GM23338 (cell line): ENCODE measurements at regions not wholly inside any gene's neighbourhood (a gene's known extent, or its start where the extent isn't known, plus 50 kb on each side); places are given as distances from the start of the nearest gene placed in this dataset.
"Not testable (repeated sequence)": the region's sequence is repeated elsewhere in the genome, so short reads cannot be mapped to it uniquely, and the experiment has no call there.

Source experiments
- ATAC-seq: fragments of 200-7000 bp; cut with Tn5 transposase; 3 replicates; pipeline ENCODE4 v1.9.1; 2020
- DNase-seq: peaks from one replicate; pipeline ENCODE4 v3.0.0-alpha.2; 2015; ENCODE audit warnings: low spot score
- H2AFZ ChIP-seq: fragments of 200-600 bp; sonication (generic); 2 replicates; pipeline ENCODE4 v1.8.0; 2016; ENCODE audit warnings: antibody characterized with exemption, mild to moderate bottlenecking, moderate library complexity
- H3F3A ChIP-seq: fragments of 200-600 bp; sonication (generic); replicated peaks from 2 replicates; pipeline ENCODE4 v1.8.0; 2017; ENCODE audit warnings: antibody characterized with exemption, mixed run types, low read depth
- H3K27ac ChIP-seq: fragments of 200-600 bp; sonication (generic); 2 replicates; pipeline ENCODE4 v1.6.1; 2016; ENCODE audit warnings: low read depth
- H3K27me3 ChIP-seq: fragments of 200-600 bp; sonication (generic); 2 replicates; pipeline ENCODE4 v1.8.0; 2016; ENCODE audit warnings: mild to moderate bottlenecking, mixed run types, moderate library complexity; ENCODE audit not compliant: insufficient read depth
- H3K36me3 ChIP-seq: fragments of 200-600 bp; sonication (generic); 2 replicates; pipeline ENCODE4 v1.8.0; 2016; ENCODE audit warnings: mild to moderate bottlenecking; ENCODE audit not compliant: insufficient read depth
- H3K4me1 ChIP-seq: fragments of 200-600 bp; sonication (generic); 2 replicates; pipeline ENCODE4 v1.8.0; 2016; ENCODE audit warnings: mild to moderate bottlenecking, moderate library complexity; ENCODE audit not compliant: insufficient read depth
- H3K4me2 ChIP-seq: fragments of 200-600 bp; sonication (generic); 2 replicates; pipeline ENCODE4 v1.7.1; 2017; ENCODE audit warnings: mixed run types
- H3K4me3 ChIP-seq: fragments of 200-600 bp; sonication (generic); 2 replicates; pipeline ENCODE4 v1.6.1; 2016; ENCODE audit warnings: mixed run types
- H3K79me2 ChIP-seq: fragments of 200-600 bp; sonication (generic); replicated peaks from 2 replicates; pipeline ENCODE4 v1.8.0; 2017; ENCODE audit warnings: mild to moderate bottlenecking; ENCODE audit not compliant: insufficient read depth
- H3K9me2 ChIP-seq: fragments of 200-600 bp; sonication (generic); 2 replicates; pipeline ENCODE4 v1.8.0; 2017; ENCODE audit not compliant: insufficient read depth
- H4K20me1 ChIP-seq: fragments of 200-600 bp; sonication (generic); replicated peaks from 2 replicates; pipeline ENCODE4 v1.8.0; 2017; ENCODE audit warnings: mild to moderate bottlenecking; ENCODE audit not compliant: insufficient read depth
- H3K27ac Mint-ChIP-seq: 2 replicates; pipeline ENCODE4 v1.8.0; 2020; ENCODE audit warnings: inconsistent platforms, mild to moderate bottlenecking, moderate library complexity, mixed read lengths
- H3K27me3 Mint-ChIP-seq: 3 replicates; pipeline ENCODE4 v1.8.0; 2022; ENCODE audit warnings: low read depth, mild to moderate bottlenecking, moderate library complexity, mixed read lengths, inconsistent platforms; ENCODE audit not compliant: insufficient read depth, poor library complexity
- H3K36me3 Mint-ChIP-seq: 3 replicates; pipeline ENCODE4 v1.8.0; 2021; ENCODE audit warnings: low read depth, mild to moderate bottlenecking, inconsistent platforms, moderate library complexity, mixed read lengths
- H3K4me1 Mint-ChIP-seq: 3 replicates; pipeline ENCODE4 v1.8.0; 2020; ENCODE audit warnings: mild to moderate bottlenecking, inconsistent platforms, mixed read lengths
- H3K4me3 Mint-ChIP-seq: 3 replicates; pipeline ENCODE4 v1.8.0; 2021; ENCODE audit warnings: moderate library complexity, mild to moderate bottlenecking, inconsistent platforms, mixed read lengths
- H3K9me3 Mint-ChIP-seq: 3 replicates; pipeline ENCODE4 v1.8.0; 2020; ENCODE audit warnings: moderate library complexity, mild to moderate bottlenecking, inconsistent platforms, mixed read lengths
- EZH2phosphoT487 ChIP-seq: fragments of 200-600 bp; sonication (generic); IDR thresholded peaks from one replicate; pipeline ENCODE4 v1.8.1; 2018; ENCODE audit warnings: antibody characterized with exemption; ENCODE audit not compliant: unreplicated experiment
- JUNB ChIP-seq: IDR thresholded peaks from one replicate; pipeline ENCODE4 v1.6.1; 2016; ENCODE audit warnings: antibody characterized with exemption; ENCODE audit not compliant: unreplicated experiment
- NANOG ChIP-seq: IDR thresholded peaks from 2 replicates; pipeline ENCODE4 v1.6.1; 2016; ENCODE audit warnings: antibody characterized with exemption, borderline replicate concordance
- POLR2AphosphoS5 ChIP-seq: IDR thresholded peaks from 2 replicates; pipeline ENCODE4 v1.6.1; 2016; ENCODE audit warnings: antibody characterized with exemption, low read depth
- STAT1 ChIP-seq: IDR thresholded peaks from one replicate; pipeline ENCODE4 v1.6.1; 2016; ENCODE audit warnings: antibody characterized with exemption; ENCODE audit not compliant: unreplicated experiment
- ZNF114 ChIP-seq: fragments of 250-450 bp; sonication (Bioruptor Pico); IDR thresholded peaks from 2 replicates; pipeline ENCODE4 v1.5.0; 2020; ENCODE audit warnings: mild to moderate bottlenecking, moderate library complexity
- ZNF331 ChIP-seq: fragments of 250-450 bp; sonication (Bioruptor Pico); IDR thresholded peaks from 2 replicates; pipeline ENCODE4 v1.5.0; 2020; ENCODE audit warnings: low read depth, mild to moderate bottlenecking, moderate library complexity
- TF ChIP-seq, protein P1 (sequence below): fragments of 250-450 bp; sonication (Bioruptor Pico); IDR thresholded peaks from 2 replicates; pipeline ENCODE4 v1.5.0; 2020; ENCODE audit warnings: mild to moderate bottlenecking, moderate library complexity
- TF ChIP-seq, protein P2 (sequence below), 2 experiments: fragments of 200-600 bp in 1 of 2; sonication (generic) in 1 of 2; conservative IDR thresholded peaks; 2 replicates each; pipeline versions ENCODE4 v1.5.1 to v1.6.1; 2016 to 2017; ENCODE audit warnings: antibody characterized with exemption in 2 of 2, low read depth in 2 of 2, mild to moderate bottlenecking in 2 of 2, moderate library complexity in 1 of 2

DNA sequence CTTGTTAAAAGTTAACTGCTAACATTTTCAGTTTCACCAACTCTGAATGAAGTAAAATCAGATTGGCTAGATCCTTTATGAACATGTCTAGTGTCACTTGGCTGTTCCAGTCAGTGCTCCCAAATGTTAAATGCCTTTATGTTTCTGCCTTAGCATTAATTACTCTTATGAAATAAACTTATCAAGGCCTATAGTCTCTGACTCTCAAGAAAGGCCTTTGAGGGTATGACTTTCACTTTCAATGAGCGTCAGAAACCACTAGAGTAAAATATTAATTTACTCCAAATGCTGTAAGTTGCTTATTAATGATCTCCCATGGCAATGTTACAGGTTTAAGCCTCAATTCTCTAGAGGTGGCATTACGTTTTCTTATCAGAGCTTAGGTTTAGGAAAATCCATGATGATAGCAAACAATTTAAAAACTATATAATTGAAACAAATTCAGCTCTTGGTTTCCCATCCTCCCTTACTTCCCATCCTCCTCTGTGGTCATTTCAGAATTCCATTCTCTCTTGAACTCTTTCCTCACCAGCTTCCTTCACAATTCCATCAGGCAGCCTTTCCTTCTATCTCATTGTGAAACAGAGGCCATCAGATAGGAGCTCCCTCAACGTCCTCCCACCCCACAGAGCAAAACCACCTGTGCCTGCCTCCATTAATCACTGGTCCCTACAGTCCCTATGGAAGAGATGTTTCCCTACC lies 108.6 kb upstream of the COP1 start:
- no peak overlapping the region for H3K4me3 Mint-ChIP-seq

DNA sequence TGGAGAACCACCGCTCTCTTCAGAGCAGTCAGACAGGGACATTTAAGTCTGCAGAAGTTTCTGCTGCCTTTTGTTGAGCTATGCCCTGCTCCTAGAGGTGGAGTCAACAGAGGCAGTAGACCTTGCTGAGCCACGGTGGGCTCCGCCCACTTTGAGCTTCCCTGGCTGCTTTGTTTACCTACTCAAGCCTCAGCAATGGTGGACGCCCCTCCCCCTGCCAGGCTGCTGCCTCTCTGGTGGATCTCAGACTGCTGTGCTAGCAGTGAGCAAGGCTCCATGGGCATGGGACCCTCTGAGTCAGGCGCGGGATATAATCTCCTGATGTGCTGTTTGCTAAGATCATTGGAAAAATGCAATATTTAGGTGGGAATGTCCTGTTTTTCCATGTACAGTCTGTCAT lies 89.5 kb upstream of the COP1 start:
- DNase-seq, H4K20me1 ChIP-seq, H3K27ac ChIP-seq, H3K27me3 ChIP-seq, H3F3A ChIP-seq, H3K4me3 Mint-ChIP-seq, H3K27ac Mint-ChIP-seq, H3K9me2 ChIP-seq, H3K79me2 ChIP-seq, H3K27me3 Mint-ChIP-seq, H3K4me1 Mint-ChIP-seq, H3K4me1 ChIP-seq, H3K4me3 ChIP-seq, ATAC-seq, H2AFZ ChIP-seq, H3K36me3 ChIP-seq, H3K4me2 ChIP-seq: not testable (repeated sequence)
- Mint-ChIP-seq H3K36me3 (peaks cover 12% of the 10 kb centered on the region; the same call in 2 of the 3 replicates), H3K9me3 (peaks cover 34% of the 10 kb centered on the region)

More for the DNA sequence above, 108.6 kb upstream of the COP1 start:
- Histone ChIP-seq H3K4me2 (no peak overlapping the region), H3K4me1 (no peaks in the 10 kb centered on the region), H3K79me2 (no peaks in the 10 kb centered on the region), H3K27me3 (no peaks in the 10 kb centered on the region), H3F3A (no peaks in the 10 kb centered on the region), H3K36me3 (no peaks in the 10 kb centered on the region), H3K27ac (no peak overlapping the region), H3K9me2 (peaks cover 3% of the 10 kb centered on the region; the same call in 1 of the 2 replicates), H3K4me3 (no peak overlapping the region), H2AFZ (no peak overlapping the region), H4K20me1 (no peaks in the 10 kb centered on the region)
- Mint-ChIP-seq H3K9me3 (peaks cover 10% of the 10 kb centered on the region; the same call in 1 of the 3 replicates), H3K4me1 (no peaks in the 10 kb centered on the region; the same call in 2 of the 3 replicates), H3K27me3 (no peaks in the 10 kb centered on the region), H3K36me3 (peaks cover 4% of the 10 kb centered on the region; the same call in 1 of the 3 replicates), H3K27ac (no peak overlapping the region)
- ATAC-seq, result no peak
- TF ChIP-seq POLR2AphosphoS5, result no peak
- DNase-seq, result no peak

DNA sequence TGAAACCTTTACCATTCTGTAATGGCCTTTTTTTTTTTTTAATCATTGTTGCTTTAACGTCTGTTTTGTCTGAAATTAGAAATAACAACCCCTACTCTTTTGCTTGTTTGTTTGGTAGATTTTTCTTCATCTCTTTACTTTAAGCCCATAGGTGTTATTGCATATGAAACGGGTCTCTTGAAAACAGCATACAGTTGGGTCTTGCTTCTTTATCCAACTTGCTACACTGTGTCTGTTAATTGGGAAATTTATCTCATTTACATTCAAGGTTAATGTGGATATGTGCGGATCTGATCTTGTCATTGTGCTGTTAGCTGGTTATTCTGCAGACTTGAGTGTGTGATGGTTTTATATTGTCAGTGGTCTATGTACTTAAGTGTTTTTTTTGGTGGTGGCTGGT lies 78.9 kb upstream of the COP1 start:
- Mint-ChIP-seq H3K36me3 (peaks cover 6% of the 10 kb centered on the region; the same call in 2 of the 3 replicates), H3K4me1 (no peaks in the 10 kb centered on the region), H3K9me3 (peaks cover 20% of the 10 kb centered on the region), H3K4me3 (no peak overlapping the region), H3K27me3 (peaks cover 1% of the 10 kb centered on the region), H3K27ac (no peak overlapping the region)
- Histone ChIP-seq H3F3A (no peaks in the 10 kb centered on the region), H3K4me1 (no peaks in the 10 kb centered on the region), H3K79me2 (no peaks in the 10 kb centered on the region), H3K4me3 (no peak overlapping the region), H4K20me1 (no peaks in the 10 kb centered on the region), H2AFZ (no peak overlapping the region), H3K27me3 (no peaks in the 10 kb centered on the region), H3K27ac (no peak overlapping the region), H3K36me3 (no peaks in the 10 kb centered on the region), H3K9me2 (peaks cover 5% of the 10 kb centered on the region; the same call in 1 of the 2 replicates), H3K4me2 (no peak overlapping the region)
- ATAC-seq (no peak), DNase-seq (no peak)
- no peak for TF ChIP-seq STAT1
- TF ChIP-seq, protein P1, sequence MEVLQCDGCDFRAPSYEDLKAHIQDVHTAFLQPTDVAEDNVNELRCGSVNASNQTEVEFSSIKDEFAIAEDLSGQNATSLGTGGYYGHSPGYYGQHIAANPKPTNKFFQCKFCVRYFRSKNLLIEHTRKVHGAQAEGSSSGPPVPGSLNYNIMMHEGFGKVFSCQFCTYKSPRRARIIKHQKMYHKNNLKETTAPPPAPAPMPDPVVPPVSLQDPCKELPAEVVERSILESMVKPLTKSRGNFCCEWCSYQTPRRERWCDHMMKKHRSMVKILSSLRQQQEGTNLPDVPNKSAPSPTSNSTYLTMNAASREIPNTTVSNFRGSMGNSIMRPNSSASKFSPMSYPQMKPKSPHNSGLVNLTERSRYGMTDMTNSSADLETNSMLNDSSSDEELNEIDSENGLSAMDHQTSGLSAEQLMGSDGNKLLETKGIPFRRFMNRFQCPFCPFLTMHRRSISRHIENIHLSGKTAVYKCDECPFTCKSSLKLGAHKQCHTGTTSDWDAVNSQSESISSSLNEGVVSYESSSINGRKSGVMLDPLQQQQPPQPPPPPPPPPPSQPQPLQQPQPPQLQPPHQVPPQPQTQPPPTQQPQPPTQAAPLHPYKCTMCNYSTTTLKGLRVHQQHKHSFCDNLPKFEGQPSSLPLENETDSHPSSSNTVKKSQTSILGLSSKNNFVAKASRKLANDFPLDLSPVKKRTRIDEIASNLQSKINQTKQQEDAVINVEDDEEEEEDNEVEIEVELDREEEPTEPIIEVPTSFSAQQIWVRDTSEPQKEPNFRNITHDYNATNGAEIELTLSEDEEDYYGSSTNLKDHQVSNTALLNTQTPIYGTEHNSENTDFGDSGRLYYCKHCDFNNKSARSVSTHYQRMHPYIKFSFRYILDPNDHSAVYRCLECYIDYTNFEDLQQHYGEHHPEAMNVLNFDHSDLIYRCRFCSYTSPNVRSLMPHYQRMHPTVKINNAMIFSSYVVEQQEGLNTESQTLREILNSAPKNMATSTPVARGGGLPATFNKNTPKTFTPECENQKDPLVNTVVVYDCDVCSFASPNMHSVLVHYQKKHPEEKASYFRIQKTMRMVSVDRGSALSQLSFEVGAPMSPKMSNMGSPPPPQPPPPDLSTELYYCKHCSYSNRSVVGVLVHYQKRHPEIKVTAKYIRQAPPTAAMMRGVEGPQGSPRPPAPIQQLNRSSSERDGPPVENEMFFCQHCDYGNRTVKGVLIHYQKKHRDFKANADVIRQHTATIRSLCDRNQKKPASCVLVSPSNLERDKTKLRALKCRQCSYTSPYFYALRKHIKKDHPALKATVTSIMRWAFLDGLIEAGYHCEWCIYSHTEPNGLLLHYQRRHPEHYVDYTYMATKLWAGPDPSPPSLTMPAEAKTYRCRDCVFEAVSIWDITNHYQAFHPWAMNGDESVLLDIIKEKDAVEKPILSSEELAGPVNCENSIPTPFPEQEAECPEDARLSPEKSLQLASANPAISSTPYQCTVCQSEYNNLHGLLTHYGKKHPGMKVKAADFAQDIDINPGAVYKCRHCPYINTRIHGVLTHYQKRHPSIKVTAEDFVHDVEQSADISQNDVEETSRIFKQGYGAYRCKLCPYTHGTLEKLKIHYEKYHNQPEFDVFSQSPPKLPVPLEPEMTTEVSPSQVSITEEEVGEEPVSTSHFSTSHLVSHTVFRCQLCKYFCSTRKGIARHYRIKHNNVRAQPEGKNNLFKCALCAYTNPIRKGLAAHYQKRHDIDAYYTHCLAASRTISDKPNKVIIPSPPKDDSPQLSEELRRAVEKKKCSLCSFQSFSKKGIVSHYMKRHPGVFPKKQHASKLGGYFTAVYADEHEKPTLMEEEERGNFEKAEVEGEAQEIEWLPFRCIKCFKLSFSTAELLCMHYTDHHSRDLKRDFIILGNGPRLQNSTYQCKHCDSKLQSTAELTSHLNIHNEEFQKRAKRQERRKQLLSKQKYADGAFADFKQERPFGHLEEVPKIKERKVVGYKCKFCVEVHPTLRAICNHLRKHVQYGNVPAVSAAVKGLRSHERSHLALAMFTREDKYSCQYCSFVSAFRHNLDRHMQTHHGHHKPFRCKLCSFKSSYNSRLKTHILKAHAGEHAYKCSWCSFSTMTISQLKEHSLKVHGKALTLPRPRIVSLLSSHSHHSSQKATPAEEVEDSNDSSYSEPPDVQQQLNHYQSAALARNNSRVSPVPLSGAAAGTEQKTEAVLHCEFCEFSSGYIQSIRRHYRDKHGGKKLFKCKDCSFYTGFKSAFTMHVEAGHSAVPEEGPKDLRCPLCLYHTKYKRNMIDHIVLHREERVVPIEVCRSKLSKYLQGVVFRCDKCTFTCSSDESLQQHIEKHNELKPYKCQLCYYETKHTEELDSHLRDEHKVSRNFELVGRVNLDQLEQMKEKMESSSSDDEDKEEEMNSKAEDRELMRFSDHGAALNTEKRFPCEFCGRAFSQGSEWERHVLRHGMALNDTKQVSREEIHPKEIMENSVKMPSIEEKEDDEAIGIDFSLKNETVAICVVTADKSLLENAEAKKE (CRISPR knock-in tag), result no peak
- no peak for TF ChIP-seq EZH2phosphoT487
- TF ChIP-seq, protein P2, sequence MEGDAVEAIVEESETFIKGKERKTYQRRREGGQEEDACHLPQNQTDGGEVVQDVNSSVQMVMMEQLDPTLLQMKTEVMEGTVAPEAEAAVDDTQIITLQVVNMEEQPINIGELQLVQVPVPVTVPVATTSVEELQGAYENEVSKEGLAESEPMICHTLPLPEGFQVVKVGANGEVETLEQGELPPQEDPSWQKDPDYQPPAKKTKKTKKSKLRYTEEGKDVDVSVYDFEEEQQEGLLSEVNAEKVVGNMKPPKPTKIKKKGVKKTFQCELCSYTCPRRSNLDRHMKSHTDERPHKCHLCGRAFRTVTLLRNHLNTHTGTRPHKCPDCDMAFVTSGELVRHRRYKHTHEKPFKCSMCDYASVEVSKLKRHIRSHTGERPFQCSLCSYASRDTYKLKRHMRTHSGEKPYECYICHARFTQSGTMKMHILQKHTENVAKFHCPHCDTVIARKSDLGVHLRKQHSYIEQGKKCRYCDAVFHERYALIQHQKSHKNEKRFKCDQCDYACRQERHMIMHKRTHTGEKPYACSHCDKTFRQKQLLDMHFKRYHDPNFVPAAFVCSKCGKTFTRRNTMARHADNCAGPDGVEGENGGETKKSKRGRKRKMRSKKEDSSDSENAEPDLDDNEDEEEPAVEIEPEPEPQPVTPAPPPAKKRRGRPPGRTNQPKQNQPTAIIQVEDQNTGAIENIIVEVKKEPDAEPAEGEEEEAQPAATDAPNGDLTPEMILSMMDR (conservative IDR thresholded peaks at IDR 0.05; ENCODE audit: low read depth in 2 of 2), result no peak
- no peak for TF ChIP-seq ZNF331
- TF ChIP-seq ZNF114 (CRISPR knock-in tag), result no peak
- no peak for TF ChIP-seq NANOG
- no peak for TF ChIP-seq JUNB
